Gastroesophageal sphincter (tissue), 3 donors: ENCODE measurements at regions not wholly inside any gene's neighbourhood (a gene's known extent, or its start where the extent isn't known, plus 50 kb on each side); places are given as distances from the start of the nearest gene placed in this dataset.

ENCODE experiments used
- POLR2A ChIP-seq, 2 donors: fragments of 450-650 bp; IDR thresholded peaks; one replicate each; pipeline ENCODE4 v1.6.1; 2017; ENCODE audit warnings: antibody characterized with exemption in 2 of 2, mild to moderate bottlenecking in 2 of 2, moderate library complexity in 1 of 2
- POLR2AphosphoS5 ChIP-seq: sonication (generic); formaldehyde crosslinking; IDR thresholded peaks from one replicate; pipeline ENCODE4 v1.6.1; 2017; ENCODE audit warnings: antibody characterized with exemption
- TF ChIP-seq, protein P1 (sequence below), 4 experiments: fragments of 200-600 bp in 2 of 4; fragments of 450-650 bp in 2 of 4; sonication (generic) in 1 of 4; IDR thresholded peaks; one replicate each; pipeline ENCODE4 v1.5.1; 2017 to 2019; ENCODE audit warnings: antibody characterized with exemption in 4 of 4, mild to moderate bottlenecking in 2 of 4, moderate library complexity in 2 of 4

GRCh38 chr1:14366091-14367018, 232.1 kb upstream of the KAZN start:
- TF ChIP-seq, protein P1, sequence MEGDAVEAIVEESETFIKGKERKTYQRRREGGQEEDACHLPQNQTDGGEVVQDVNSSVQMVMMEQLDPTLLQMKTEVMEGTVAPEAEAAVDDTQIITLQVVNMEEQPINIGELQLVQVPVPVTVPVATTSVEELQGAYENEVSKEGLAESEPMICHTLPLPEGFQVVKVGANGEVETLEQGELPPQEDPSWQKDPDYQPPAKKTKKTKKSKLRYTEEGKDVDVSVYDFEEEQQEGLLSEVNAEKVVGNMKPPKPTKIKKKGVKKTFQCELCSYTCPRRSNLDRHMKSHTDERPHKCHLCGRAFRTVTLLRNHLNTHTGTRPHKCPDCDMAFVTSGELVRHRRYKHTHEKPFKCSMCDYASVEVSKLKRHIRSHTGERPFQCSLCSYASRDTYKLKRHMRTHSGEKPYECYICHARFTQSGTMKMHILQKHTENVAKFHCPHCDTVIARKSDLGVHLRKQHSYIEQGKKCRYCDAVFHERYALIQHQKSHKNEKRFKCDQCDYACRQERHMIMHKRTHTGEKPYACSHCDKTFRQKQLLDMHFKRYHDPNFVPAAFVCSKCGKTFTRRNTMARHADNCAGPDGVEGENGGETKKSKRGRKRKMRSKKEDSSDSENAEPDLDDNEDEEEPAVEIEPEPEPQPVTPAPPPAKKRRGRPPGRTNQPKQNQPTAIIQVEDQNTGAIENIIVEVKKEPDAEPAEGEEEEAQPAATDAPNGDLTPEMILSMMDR (IDR thresholded peaks at IDR 0.05), result peak in 1 of 4 experiments; percentile 25
- TF ChIP-seq POLR2A (IDR thresholded peaks at IDR 0.05) (no peak), POLR2AphosphoS5 (no peak)
